H4 (cell line): ENCODE measurements at regions not wholly inside any gene's neighbourhood (a gene's known extent, or its start where the extent isn't known, plus 50 kb on each side); places are given as distances from the start of the nearest gene placed in this dataset.

Source experiments
- DNase-seq: peaks from one replicate; pipeline ENCODE4 v3.0.0-alpha.2; 2015; ENCODE audit warnings: low spot score

- no peak for DNase-seq
Measured at GRCh38 chr11:79582434-79582833, 141.6 kb upstream of the TENM4 start.

- no peak for DNase-seq
Measured at GRCh38 chr11:79579063-79579462, 138.2 kb upstream of the TENM4 start.

GRCh38 chr11:79578116-79578515, 137.3 kb upstream of the TENM4 start:
- no peak for DNase-seq

GRCh38 chr11:79575701-79576100, 134.9 kb upstream of the TENM4 start:
- DNase-seq, result no peak

- DNase-seq, result no peak
Measured at GRCh38 chr11:79570104-79570503, 129.3 kb upstream of the TENM4 start.

GRCh38 chr11:79564288-79564925, 123.6 kb upstream of the TENM4 start:
- no peak for DNase-seq

- DNase-seq, result no peak
Measured at GRCh38 chr11:79561496-79561895, 120.7 kb upstream of the TENM4 start.

GRCh38 chr11:79550809-79551208, 110.0 kb upstream of the TENM4 start:
- no peak for DNase-seq

GRCh38 chr11:79547256-79547655, 106.4 kb upstream of the TENM4 start:
- DNase-seq, result no peak

GRCh38 chr11:79546351-79546750, 105.5 kb upstream of the TENM4 start:
- DNase-seq, result no peak

- no peak for DNase-seq
Measured at GRCh38 chr11:79544361-79544760, 103.5 kb upstream of the TENM4 start.

- no peak for DNase-seq
Measured at GRCh38 chr11:79543101-79543500, 102.3 kb upstream of the TENM4 start.

- no peak for DNase-seq
Measured at GRCh38 chr11:79541466-79541865, 100.6 kb upstream of the TENM4 start.

- no peak for DNase-seq
Measured at GRCh38 chr11:79538775-79539174, 97.9 kb upstream of the TENM4 start.

- DNase-seq, result no peak
Measured at GRCh38 chr11:79536155-79536917, 95.5 kb upstream of the TENM4 start.

GRCh38 chr11:79535606-79536005, 94.8 kb upstream of the TENM4 start:
- no peak for DNase-seq

- DNase-seq, result no peak
Measured at GRCh38 chr11:79525257-79525656, 84.4 kb upstream of the TENM4 start.

- no peak for DNase-seq
Measured at GRCh38 chr11:79522626-79523025, 81.8 kb upstream of the TENM4 start.

GRCh38 chr11:79520086-79520485, 79.3 kb upstream of the TENM4 start:
- DNase-seq, result no peak

GRCh38 chr11:79515781-79516180, 75.0 kb upstream of the TENM4 start:
- DNase-seq, result no peak

- DNase-seq, result no peak
Measured at GRCh38 chr11:79514695-79515094, 73.9 kb upstream of the TENM4 start.

GRCh38 chr11:79514290-79514689, 73.5 kb upstream of the TENM4 start:
- DNase-seq, result no peak

- no peak for DNase-seq
Measured at GRCh38 chr11:79512706-79513469, 72.1 kb upstream of the TENM4 start.
